GM10248 (cell line): ENCODE measurements at regions not wholly inside any gene's neighbourhood (a gene's known extent, or its start where the extent isn't known, plus 50 kb on each side); places are given as distances from the start of the nearest gene placed in this dataset.

Experiments used
- CTCF ChIA-PET: fragments of 300-600 bp; sonication (Branson Sonifier 250); formaldehyde crosslinking; extraction: SDS; loops from one replicate; lab custom pipeline; 2021; ENCODE audit warnings: antibody characterized with exemption; lab: Yijun Ruan, JAX
- POLR2A ChIA-PET: fragments of 350-650 bp; sonication (Branson Sonifier 250); formaldehyde crosslinking; extraction: SDS; loops from one replicate; lab custom pipeline; 2020; ENCODE audit warnings: antibody characterized with exemption; lab: Yijun Ruan, JAX
- DNase-seq: peaks from one replicate; pipeline ENCODE4 v3.0.0; 2012; ENCODE audit errors: extremely low spot score
- TF ChIP-seq, protein P1 (sequence below): IDR thresholded peaks from 2 replicates; pipeline ENCODE4 v1.5.1; 2012; ENCODE audit warnings: mild to moderate bottlenecking, low read depth; ENCODE audit errors: extremely low read depth, missing control alignments, control extremely low read depth

DNA sequence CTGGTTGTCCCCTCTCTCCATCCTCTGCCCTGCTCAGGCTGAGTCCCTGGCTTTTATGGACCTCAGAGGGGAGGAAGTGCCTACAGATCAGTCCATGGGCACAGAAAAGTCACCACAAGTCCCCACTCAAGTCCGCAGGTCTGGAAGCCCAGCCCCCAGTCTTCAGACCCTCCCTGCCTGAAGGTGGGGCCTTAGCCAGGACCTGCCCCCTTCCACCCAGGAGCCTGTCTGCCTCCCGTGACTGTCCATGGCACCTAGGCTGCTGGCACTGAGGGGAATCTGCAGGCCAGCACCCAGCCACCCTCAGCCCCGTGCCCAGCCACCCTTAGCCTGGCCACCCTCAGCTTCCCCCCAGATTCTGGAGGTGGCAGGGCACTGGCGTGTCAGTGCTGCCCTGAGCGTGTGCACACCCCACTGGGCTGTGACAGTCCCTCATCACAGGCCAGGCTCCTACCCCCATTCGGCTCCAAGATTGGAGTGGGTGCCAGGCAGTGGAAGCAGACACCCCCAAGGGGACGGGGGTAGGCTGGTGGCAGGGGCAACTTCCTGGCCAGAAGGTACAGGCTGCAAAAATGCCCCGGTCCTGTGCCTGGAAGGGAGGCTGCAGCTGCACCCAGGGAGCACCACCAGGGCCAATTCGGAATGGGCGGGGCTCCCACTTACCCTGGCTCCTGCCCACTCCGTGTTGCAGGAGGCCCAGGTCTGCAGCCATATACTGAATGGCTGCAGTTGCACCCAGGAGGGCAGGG is 154.7 kb upstream of the RMP24 start:
- CTCF ChIA-PET, result no interaction called here
- no peak for DNase-seq

DNA sequence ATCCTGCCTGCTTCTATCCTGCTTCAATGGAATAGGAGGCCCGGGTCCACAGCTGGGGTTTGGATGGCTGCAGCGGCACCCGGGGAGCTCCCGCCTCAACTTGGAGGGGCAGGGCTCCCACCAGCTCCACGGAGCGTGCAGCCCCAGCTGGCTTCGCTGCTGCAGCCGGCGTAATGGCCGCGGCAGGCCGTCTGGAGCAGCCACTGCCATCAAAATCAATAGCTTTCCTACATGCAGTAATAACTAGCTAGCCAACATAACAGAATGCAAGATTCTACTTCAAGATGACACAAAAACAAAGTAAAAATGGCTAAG is 154.2 kb upstream of the RMP24 start:
- ChIA-PET POLR2A (no interaction called here), CTCF (no interaction called here)
- no peak for DNase-seq
- TF ChIP-seq, protein P1, sequence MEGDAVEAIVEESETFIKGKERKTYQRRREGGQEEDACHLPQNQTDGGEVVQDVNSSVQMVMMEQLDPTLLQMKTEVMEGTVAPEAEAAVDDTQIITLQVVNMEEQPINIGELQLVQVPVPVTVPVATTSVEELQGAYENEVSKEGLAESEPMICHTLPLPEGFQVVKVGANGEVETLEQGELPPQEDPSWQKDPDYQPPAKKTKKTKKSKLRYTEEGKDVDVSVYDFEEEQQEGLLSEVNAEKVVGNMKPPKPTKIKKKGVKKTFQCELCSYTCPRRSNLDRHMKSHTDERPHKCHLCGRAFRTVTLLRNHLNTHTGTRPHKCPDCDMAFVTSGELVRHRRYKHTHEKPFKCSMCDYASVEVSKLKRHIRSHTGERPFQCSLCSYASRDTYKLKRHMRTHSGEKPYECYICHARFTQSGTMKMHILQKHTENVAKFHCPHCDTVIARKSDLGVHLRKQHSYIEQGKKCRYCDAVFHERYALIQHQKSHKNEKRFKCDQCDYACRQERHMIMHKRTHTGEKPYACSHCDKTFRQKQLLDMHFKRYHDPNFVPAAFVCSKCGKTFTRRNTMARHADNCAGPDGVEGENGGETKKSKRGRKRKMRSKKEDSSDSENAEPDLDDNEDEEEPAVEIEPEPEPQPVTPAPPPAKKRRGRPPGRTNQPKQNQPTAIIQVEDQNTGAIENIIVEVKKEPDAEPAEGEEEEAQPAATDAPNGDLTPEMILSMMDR, result no peak

More for the DNA sequence above, 154.7 kb upstream of the RMP24 start:
- TF ChIP-seq, protein P1, result no peak
- POLR2A ChIA-PET, result no interaction called here

DNA sequence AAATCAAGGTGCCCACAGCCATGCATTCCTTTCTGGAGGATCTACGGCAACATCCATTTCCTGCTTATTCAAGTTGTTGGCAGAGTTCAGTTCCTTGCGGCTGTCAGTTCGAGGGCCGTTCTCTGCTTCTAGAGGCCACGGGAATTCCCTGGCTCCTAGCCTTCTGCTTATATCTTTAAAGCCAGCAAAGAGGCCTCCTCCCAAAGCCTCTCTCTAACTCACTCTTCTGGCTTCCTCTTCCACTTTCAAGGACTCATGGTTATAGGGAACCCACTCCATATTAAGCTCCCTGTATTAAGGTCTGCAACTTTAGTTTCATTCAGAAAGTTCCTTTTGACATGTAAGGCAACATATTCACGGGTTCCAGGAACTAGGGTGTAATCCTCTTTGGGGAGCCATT is 150.1 kb upstream of the RMP24 start:
- TF ChIP-seq, protein P1, result no peak
- ChIA-PET CTCF (interaction anchor here (1.0 to 1.2 kb wide), 3 partner anchors 9 to 210 kb away, joined by 3 to 4 read pairs (median 3); no protein-coding TSS in a partner anchor), POLR2A (no interaction called here)
- no peak for DNase-seq

DNA sequence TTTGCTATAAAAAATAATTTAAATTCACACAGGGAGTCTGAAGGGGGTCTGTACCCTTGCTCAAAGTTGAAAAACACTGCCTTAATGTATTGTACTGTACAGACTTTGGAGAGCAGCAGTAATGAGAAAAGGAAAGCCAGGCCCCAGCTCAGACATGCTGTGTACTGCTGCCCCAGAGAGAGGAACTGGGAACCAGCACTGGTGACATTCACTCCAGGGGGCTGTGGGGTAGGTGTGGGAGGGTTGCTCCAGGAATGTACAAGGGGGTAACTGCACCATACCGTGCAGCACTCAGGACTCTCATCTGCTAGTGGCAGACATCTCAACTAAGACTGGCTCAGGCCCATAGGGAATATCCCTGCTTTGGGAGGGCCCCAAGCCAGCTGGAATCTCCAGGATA is 146.0 kb upstream of the RMP24 start:
- DNase-seq, result no peak

DNA sequence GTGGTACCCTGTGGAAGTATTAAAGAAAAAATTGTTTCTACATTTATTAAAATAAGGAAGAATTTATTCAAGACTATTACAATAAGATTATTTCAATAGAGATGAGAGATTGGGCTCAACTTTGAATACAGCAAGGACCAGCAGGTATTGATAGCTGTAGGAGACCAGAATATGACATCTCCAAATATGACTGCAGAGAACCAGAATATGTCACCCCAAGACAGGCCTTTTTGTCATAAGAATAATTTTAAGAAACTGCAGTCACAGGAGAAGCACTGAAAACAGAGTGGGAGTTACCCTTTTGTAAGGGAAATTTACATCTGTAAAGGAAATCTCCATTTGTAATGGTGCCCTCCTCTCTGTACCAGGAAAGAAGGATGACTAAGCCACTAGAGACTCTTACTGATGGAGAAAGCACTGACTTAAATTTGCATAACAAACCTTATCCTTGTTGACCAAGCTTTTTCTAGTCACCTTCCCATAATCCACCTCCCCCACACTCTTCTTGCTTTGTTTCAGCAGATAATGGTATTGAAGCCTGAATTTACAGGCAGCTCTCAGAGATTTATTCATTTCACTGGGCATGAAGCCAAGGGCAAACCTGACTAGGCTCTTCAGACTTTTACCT is 145.1 kb upstream of the RMP24 start:
- no peak for DNase-seq
- ChIA-PET CTCF (interaction anchor here (0.8 to 1.6 kb wide), 3 partner anchors 10 to 71 kb away, joined by 3 read pairs; no protein-coding TSS in a partner anchor), POLR2A (no interaction called here)
- TF ChIP-seq, protein P1, result no peak

More for the DNA sequence above, 146.0 kb upstream of the RMP24 start:
- TF ChIP-seq, protein P1, result no peak
- CTCF ChIA-PET, result interaction anchor here (0.9 to 1.7 kb wide), 3 partner anchors 10 to 11 kb away, joined by 3 to 6 read pairs (median 3); no protein-coding TSS in a partner anchor
- POLR2A ChIA-PET, result no interaction called here

DNA sequence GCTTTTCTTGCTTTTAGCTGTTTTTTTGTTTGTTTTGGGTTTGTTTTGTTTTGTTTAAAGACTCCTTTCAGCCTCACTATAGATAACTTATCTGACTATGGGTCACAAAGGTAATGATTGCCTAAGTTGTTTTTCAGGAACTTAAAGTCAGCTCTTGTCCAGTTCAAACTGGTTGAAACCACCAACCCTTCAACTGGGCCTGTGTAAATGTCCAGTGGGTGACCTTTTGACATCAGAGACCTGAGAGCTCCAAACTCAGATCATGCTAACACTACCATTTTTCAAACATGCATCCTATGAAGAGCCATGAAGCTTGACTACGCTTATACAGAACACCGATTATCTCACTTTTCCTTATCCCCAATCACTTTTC is 144.6 kb upstream of the RMP24 start:
- ChIA-PET POLR2A (no interaction called here), CTCF (interaction anchor here (0.8 to 1.6 kb wide), 3 partner anchors 11 to 71 kb away, joined by 3 read pairs; no protein-coding TSS in a partner anchor)
- TF ChIP-seq, protein P1, result no peak
- no peak for DNase-seq
